ENCODE measurements at regions not wholly inside any gene's neighbourhood (a gene's known extent, or its start where the extent isn't known, plus 50 kb on each side); places are given as distances from the start of the nearest gene placed in this dataset.

- TF ChIP-seq POLR2AphosphoS5 (IDR thresholded peaks at IDR 0.05; ENCODE audit: low read depth, low read length) (no peak), JUND (IDR thresholded peaks at IDR 0.05) (no peak)
These were observed 75.7 kb upstream of the JARID2 start for GRCh38 chr6:15170126-15170525.

All from HCT116 (cell line).